ENCODE measurements at regions not wholly inside any gene's neighbourhood (a gene's known extent, or its start where the extent isn't known, plus 50 kb on each side); places are given as distances from the start of the nearest gene placed in this dataset.

- ATAC-seq: peak in 1 of 2 donors; percentile 38
These were observed 408.2 kb upstream of the PRR16 start for GRCh38 chr5:120055858-120056257.

DNA sequence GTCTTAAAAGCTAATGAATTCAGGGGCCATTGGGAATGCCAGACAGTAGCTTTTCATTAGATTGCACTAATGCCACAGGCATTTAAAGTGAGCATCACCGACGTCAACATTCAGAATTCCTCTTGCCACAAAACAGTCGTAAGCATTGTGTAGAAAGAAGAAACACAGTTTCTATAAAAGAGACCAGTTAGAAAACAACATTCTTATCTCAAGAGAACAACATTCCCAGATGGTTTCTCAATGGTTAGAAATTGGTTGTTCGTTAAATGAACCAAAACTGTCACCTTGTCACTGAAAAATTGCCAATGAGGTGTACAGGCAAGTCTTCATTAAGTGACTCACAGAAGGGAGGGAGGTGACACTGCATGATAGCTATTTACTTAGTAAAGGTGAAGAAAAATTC is 401.6 kb upstream of the PRR16 start:
- Histone ChIP-seq H3K9me3 (no peaks in the 10 kb centered on the region), H3K4me3 (no peak overlapping the region), H3K4me1 (no peaks in the 10 kb centered on the region), H3K27me3 (ENCODE audit: low read depth) (no peaks in the 10 kb centered on the region), H3K27ac (no peak overlapping the region), H3K36me3 (no peaks in the 10 kb centered on the region)
- TF ChIP-seq, protein P1, sequence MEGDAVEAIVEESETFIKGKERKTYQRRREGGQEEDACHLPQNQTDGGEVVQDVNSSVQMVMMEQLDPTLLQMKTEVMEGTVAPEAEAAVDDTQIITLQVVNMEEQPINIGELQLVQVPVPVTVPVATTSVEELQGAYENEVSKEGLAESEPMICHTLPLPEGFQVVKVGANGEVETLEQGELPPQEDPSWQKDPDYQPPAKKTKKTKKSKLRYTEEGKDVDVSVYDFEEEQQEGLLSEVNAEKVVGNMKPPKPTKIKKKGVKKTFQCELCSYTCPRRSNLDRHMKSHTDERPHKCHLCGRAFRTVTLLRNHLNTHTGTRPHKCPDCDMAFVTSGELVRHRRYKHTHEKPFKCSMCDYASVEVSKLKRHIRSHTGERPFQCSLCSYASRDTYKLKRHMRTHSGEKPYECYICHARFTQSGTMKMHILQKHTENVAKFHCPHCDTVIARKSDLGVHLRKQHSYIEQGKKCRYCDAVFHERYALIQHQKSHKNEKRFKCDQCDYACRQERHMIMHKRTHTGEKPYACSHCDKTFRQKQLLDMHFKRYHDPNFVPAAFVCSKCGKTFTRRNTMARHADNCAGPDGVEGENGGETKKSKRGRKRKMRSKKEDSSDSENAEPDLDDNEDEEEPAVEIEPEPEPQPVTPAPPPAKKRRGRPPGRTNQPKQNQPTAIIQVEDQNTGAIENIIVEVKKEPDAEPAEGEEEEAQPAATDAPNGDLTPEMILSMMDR (IDR thresholded peaks at IDR 0.05): no peak
- no peak for DNase-seq
- ATAC-seq: no peak
- intact Hi-C loops (cut with DNase I): no loop called here

More at GRCh38 chr5:120055858-120056257, 408.2 kb upstream of the PRR16 start:
- Histone ChIP-seq H3K27ac (no peak overlapping the region), H3K27me3 (ENCODE audit: low read depth) (no peaks in the 10 kb centered on the region), H3K36me3 (no peaks in the 10 kb centered on the region), H3K9me3 (no peaks in the 10 kb centered on the region), H3K4me3 (no peak overlapping the region), H3K4me1 (no peaks in the 10 kb centered on the region)
- intact Hi-C loops (cut with DNase I): no loop called here
- TF ChIP-seq, protein P1 (IDR thresholded peaks at IDR 0.05): peak; percentile 24
- no peak for DNase-seq

DNA sequence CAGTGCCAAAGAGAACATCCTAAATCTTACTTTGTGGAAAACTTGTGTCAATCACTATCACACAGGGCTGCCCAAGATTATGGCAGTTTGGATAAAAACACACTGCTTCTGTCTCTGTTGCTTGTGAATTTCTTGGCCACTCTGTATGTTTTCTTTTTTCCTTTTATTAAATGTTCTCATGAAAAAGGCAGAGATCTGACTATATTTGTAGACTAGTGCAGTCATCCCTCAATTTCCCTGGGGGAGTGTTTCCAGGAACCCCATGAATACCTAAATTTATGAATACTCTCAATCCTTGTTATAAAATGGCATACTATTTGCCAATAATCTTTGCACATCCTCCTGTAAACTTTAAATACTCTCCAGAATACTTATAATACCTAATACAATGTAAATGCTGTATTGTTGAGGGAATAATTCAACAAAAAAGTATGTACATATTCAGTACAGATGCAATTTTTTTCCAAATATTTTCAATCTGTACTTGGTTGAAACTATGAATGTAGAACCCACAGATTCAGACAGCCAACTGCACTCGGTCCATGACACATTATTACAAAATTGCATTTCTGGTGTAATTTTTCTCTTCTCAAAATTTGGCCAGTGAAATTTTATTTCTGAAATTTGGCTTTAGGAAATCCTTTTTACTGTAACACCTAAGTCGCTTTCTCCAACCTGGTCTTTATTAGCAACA is 391.9 kb upstream of the PRR16 start:
- Histone ChIP-seq H3K4me3 (no peak overlapping the region), H3K27ac (no peak overlapping the region), H3K4me1 (no peaks in the 10 kb centered on the region), H3K27me3 (ENCODE audit: low read depth) (no peaks in the 10 kb centered on the region), H3K36me3 (no peaks in the 10 kb centered on the region), H3K9me3 (no peaks in the 10 kb centered on the region)
- no peak for DNase-seq
- no peak for ATAC-seq
- TF ChIP-seq, protein P1 (IDR thresholded peaks at IDR 0.05): no peak
- intact Hi-C loops (cut with DNase I): no loop called here

DNA sequence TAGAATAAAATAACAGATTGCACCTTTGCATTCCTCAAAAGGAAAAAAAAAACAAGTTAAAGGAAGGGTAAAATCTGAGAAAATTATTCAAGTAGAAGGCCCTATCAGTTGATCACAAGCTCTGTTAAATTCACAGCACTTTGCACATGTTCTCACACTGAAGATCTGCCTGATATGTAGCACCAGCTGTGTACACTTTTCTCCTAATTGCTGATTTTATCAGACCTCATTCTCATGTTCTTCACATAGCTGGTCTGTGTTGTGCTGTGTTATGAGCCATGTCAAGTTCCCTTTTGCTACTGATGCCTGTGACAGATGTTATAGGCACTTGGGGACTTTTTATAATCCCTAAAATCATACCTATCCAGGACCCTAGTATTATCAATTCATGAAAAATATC is 390.4 kb upstream of the PRR16 start:
- no peak for ATAC-seq
- TF ChIP-seq, protein P1 (IDR thresholded peaks at IDR 0.05): no peak
- no peak for DNase-seq
- Histone ChIP-seq H3K4me1 (no peaks in the 10 kb centered on the region), H3K36me3 (no peaks in the 10 kb centered on the region), H3K27me3 (ENCODE audit: low read depth) (no peaks in the 10 kb centered on the region), H3K9me3 (no peaks in the 10 kb centered on the region), H3K27ac (no peak overlapping the region), H3K4me3 (no peak overlapping the region)
- intact Hi-C loops (cut with DNase I): no loop called here

DNA sequence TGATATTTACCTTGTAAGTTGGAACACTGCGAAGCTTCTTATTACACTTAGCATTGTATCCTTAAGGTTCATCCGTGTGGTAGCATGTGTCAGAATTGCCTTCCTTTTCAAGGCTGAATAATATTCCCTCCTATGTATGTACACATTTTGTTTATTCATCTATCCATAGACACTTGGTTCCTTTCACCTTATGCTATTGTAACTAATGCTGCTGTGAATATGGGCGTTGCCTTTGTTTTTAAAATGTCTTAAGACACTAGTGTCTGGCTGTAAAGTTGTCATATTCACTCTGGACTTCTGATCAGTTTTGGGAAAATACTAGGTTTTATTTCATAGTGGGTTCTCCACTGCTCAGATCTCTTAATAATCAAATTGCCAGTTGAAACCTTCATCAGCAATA is 383.3 kb upstream of the PRR16 start:
- ATAC-seq (no peak), DNase-seq (no peak)
- Histone ChIP-seq H3K36me3 (no peaks in the 10 kb centered on the region), H3K27me3 (ENCODE audit: low read depth) (no peaks in the 10 kb centered on the region), H3K4me1 (no peaks in the 10 kb centered on the region), H3K4me3 (no peak overlapping the region), H3K9me3 (no peaks in the 10 kb centered on the region), H3K27ac (no peak overlapping the region)
- TF ChIP-seq, protein P1 (IDR thresholded peaks at IDR 0.05): no peak
- intact Hi-C loops (cut with DNase I): no loop called here
